Urinary bladder (tissue), 3 donors: ENCODE measurements at regions not wholly inside any gene's neighbourhood (a gene's known extent, or its start where the extent isn't known, plus 50 kb on each side); places are given as distances from the start of the nearest gene placed in this dataset.
"Not testable (repeated sequence)": the region's sequence is repeated elsewhere in the genome, so short reads cannot be mapped to it uniquely, and the experiment has no call there.

ENCODE experiments used
- DNase-seq: peaks from one replicate; pipeline ENCODE4 v3.0.0-alpha.2; 2015; ENCODE audit errors: extremely low spot score
- H3K27ac ChIP-seq: one replicate; pipeline ENCODE4 v1.5.1; 2013; ENCODE audit warnings: low read depth, mild to moderate bottlenecking, moderate library complexity
- H3K36me3 ChIP-seq: one replicate; pipeline ENCODE4 v1.6.1; 2013; ENCODE audit warnings: mild to moderate bottlenecking, moderate library complexity; ENCODE audit not compliant: insufficient read depth
- H3K4me1 ChIP-seq: one replicate; pipeline ENCODE4 v1.6.1; 2013; ENCODE audit warnings: mild to moderate bottlenecking, moderate library complexity; ENCODE audit not compliant: insufficient read depth
- H3K4me3 ChIP-seq: one replicate; pipeline ENCODE4 v1.5.1; 2013; ENCODE audit warnings: low read depth, low read length
- WGBS: extraction: QIAGEN DNeasy Blood & Tissue Kit; methylation state at CpG from one replicate; pipeline ENCODE4 v1.1.7; 2013; 5-methylcytosine and 5-hydroxymethylcytosine counted together
- donor health status: healthy with polysubstance abuse.
- donor health status: healthy.

DNA sequence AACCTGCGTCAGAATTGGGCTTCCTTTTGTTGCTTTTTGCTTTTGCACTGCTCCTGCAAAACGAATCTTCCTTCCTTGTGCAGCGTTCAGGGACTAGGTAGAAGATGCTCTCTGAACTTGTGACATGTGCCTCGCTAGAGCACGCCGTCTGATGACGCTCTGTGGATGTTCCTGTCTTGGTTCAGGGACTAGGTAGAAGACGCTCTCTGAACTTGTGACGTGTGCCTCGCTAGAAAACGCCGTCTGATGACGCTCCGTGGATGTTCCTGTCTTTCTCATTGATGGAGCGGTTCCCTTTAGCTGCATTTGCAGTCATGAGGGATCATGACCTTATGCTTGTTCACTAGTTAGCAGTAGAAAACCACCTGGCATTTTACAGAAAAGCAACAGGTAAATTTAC lies 154.0 kb downstream of the SOX1 start:
- H3K4me1 ChIP-seq = no peaks in the 10 kb centered on the region
- 86% methylated on average over 15 of the region's 15 CpGs for WGBS
- H3K27ac ChIP-seq = no peak overlapping the region
- H3K36me3 ChIP-seq = no peaks in the 10 kb centered on the region
- no peak overlapping the region for H3K4me3 ChIP-seq
- DNase-seq = no peak

DNA sequence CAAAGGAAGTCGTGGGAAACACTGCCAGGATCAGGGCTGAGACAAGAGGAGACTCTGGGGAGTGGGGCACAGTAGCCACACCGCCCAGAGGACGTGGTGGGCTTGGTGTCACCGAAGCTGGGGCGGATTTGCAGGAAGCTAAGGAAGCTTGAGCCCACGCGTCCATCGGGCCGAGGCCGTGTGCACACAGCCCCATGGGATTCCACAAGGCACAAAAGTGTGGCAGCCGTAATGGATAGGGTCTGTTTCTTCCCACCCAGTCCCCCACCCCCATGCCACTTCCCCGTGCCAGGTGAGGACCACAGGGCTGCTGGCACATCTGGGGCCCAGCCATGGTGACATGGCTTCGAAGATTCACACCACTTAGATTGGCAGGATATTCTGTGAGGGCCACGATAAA lies 153.2 kb upstream of the SPACA7 start:
- Histone ChIP-seq H3K36me3 (no peaks in the 10 kb centered on the region), H3K4me3 (no peak overlapping the region), H3K27ac (no peak overlapping the region), H3K4me1 (no peaks in the 10 kb centered on the region)
- no peak for DNase-seq
- WGBS = 83% methylated on average over 14 of the region's 14 CpGs

DNA sequence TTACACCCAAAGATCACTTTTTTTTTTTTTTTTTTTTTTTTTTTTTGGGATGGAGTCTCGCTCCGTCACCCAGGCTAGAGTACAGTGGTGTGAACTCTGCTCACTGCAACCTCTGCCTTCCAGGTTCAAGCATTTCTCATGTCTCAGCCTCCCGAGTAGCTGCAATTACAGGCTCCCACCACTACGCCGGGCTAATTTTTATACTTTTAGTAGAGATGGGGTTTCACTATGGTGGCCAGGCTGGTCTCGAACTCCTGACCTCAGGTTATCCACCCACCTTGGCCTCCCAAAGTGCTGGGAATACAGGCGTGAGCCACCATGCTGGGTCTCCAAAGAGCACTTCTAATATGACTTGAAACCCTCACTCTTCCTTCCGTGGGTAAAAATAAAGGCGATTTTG lies 152.2 kb upstream of the SPACA7 start:
- H3K4me3 ChIP-seq, H3K36me3 ChIP-seq, H3K27ac ChIP-seq, H3K4me1 ChIP-seq, DNase-seq: not testable (repeated sequence)
- 78% methylated on average over 9 of the region's 9 CpGs for WGBS

DNA sequence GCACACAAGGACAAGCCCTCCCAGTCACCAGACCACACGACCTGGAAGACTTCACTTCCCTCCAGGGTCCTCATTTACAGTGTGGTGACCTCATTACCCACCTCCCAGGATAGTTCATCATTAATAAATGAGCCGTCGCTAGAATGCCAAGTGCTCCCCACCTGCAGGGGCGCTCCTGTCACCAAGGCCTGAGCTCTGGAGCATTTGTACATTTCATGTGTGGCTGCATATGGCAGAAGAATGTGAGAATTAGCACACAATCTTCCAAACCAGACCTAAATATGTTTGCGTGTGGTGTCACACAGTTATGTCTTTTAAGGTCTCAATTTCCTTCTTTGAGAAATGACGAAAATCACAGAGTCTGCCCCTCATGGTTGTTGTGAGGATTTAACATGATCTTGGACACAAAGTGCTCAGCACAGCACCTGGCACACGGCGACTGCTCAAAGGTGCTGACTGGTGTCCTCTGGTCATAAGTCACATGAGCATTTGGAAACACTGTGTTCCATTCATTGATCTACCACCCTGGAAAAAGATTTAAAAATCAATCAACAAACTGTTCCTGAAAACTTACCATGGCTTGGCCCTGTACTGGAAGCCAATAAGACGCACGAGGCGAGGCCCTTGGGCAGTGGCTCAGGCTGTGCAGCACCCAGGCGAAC lies 150.6 kb upstream of the SPACA7 start:
- Histone ChIP-seq H3K36me3 (no peaks in the 10 kb centered on the region), H3K4me3 (no peak overlapping the region), H3K27ac (no peak overlapping the region), H3K4me1 (no peaks in the 10 kb centered on the region)
- WGBS = 73% methylated on average over 12 of the region's 12 CpGs
- no peak for DNase-seq

DNA sequence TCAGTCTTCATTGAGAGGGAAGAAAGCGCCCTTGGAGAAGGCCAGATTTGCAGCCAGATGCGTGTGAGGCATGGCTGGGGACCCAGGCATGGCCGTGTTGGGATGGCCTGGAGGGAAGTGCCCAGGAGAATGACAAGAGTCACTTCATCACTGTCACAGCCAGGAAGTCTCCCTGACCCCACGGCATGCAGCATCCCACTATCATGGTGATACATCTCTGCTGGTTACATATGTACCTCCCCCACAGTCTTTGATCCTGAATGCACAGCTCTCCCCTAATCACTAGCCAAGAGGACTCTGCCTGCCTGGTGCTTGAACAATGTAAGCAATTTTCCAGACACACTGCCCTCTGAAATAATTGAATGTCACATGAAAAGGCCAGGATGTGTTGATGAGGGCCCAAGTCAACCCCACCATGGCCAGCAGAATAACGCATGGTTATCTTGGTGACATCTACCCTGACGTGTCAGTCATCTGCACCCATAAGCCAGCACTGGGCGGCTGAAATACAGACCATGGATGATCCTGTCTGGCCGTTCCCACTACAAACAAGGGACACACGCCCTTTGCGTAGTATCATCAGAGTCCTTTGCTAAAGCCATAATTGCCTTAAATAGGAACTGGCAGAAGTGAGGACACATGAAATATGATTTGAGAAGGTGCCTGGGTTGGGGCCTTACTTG lies 149.7 kb upstream of the SPACA7 start:
- 80% methylated on average over 10 of the region's 10 CpGs for WGBS
- H3K4me3 ChIP-seq = no peak overlapping the region
- no peaks in the 10 kb centered on the region for H3K36me3 ChIP-seq
- DNase-seq = no peak
- no peak overlapping the region for H3K27ac ChIP-seq
- H3K4me1 ChIP-seq = no peaks in the 10 kb centered on the region

DNA sequence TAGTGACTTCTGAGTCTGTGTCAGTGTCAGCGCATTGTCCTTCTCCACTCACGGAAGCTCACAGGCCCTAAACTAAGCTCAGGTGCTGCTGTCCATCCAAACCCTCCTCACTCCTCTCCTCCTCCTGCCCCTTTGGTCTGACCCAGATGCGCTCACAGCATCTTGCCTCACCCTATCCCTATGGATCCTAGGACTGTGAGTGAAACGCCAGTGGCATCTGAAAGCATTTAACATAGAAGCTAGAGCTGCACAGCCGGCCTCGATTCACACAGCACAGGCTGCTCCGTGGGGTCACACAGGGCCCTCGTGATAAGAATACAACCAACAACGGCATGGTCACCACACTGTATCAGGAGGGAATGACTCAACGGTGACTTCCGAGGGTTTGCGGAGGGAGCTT lies 149.1 kb upstream of the SPACA7 start:
- DNase-seq = no peak
- no peaks in the 10 kb centered on the region for H3K4me1 ChIP-seq
- H3K4me3 ChIP-seq = no peak overlapping the region
- no peak overlapping the region for H3K27ac ChIP-seq
- 81% methylated on average over 12 of the region's 12 CpGs for WGBS
- no peaks in the 10 kb centered on the region for H3K36me3 ChIP-seq

DNA sequence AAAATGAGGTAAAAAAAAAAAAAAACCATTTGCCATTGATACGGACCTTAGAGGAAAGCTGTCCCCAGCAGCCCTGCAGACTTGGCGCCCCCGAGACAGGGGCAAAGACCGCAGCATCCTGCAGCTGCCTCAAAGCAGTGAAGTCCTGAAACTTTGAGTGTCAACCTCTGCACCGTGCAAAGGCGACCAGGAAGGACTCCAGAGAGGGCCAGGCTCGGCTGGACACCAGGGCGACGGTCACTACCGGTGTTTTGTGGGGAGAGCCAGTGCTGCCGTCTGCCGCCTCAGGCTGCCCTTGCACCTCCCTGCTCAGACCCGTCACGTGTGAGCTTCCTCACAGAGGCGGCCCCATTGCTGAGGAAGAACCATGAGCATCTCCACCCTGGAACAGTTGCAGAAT lies 146.7 kb upstream of the SPACA7 start:
- no peaks in the 10 kb centered on the region for H3K4me1 ChIP-seq
- WGBS = 74% methylated on average over 15 of the region's 15 CpGs
- DNase-seq = no peak
- H3K27ac ChIP-seq = no peak overlapping the region
- no peaks in the 10 kb centered on the region for H3K36me3 ChIP-seq
- H3K4me3 ChIP-seq = no peak overlapping the region

DNA sequence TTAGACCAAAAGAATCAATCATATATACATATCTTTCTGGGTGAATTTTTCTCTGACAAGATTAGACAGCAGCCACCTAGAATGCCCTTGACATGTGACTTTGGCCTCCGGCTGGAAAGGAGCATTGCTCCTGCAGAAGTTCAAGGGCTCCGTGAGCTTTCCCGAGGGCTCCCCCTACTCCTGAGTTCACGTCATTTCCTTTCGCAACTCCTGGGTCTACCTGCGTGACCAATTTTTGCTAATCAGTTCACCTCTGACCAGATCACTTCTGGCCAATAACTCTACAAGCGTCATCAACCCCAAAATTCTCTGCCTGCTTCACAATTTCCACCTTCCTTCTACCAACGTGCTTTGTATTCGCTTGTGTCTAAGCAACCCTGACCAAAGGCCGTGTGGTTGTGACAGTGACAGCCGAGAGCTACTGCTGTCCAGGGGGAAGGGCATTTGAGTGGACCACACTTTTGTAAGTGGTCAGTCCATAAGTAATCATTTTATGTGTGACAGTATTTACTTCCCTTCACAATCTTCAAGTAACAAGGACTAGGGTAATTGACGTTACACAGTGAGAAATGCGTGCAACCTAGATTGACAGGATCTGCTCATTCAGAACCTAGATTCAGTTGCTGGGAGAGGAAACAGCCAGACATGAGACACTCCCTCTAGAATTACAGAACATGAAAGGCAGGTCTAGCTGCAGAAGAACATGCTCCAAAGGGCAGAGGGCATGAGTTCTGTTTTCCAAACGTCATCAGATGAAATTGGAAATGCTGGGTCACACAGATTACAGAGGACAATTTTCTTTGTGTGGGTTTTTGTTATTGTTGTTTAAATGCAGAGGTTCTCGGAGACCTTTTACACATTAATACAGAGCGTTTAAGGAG lies 145.9 kb upstream of the SPACA7 start:
- 69% methylated on average over 16 of the region's 16 CpGs for whole genome bisulfite sequencing
- Histone ChIP-seq H3K4me3 (no peak overlapping the region), H3K4me1 (no peaks in the 10 kb centered on the region), H3K27ac (no peak overlapping the region), H3K36me3 (no peaks in the 10 kb centered on the region)
- no peak for DNase-seq

DNA sequence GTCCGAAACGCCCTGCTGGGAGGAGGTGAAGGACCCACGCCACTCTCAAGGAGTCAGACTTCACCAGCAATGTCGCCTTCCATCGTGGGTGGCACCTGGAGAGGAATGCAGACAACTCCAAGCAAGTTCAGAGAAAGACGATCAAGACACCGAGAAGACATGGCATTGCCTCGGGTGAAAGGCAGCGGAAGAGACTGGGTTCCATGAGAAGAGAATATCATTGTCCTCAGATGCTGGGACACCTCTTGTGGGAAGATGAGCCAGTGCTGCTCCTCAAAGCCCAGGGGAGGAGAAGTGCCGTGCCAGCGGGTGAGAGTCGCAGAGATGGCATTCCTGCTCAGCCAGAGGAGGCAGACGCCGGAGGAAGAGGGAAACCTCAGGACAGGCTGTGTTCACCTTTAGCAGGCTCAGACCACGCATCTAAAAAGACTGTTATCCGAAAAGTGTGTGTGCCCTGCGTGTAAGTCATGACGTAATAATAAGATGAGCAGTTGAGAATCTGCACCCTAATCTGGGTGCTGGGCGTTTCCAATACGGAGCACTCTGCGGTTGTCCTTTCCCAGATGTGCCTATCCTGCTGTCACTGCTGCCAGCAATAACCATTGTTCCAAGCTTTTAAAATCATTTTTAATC lies 144.6 kb upstream of the SPACA7 start:
- DNase-seq = no peak
- no peaks in the 10 kb centered on the region for H3K36me3 ChIP-seq
- H3K27ac ChIP-seq = no peak overlapping the region
- no peaks in the 10 kb centered on the region for H3K4me1 ChIP-seq
- H3K4me3 ChIP-seq = no peak overlapping the region
- WGBS = 90% methylated on average over 21 of the region's 21 CpGs

DNA sequence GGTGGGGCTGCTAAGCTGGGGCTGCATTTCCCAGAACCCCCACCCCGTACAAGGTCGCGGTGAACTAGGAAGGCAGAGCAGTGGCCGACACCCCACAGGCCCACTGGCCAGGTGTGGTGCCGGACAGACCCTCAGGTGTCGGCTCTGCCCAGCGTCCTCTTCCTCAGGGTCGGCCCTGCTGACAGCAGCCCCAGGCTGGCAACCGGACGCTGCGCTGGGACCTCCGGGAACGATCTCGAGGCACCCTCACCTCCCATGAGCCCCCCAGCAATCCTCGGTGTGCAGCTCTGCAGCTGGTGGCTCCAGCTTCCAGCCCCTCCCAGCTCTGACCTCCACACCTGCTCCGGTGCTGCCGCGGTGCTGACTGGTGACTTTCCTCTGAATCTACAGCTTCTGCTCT lies 142.9 kb upstream of the SPACA7 start:
- 79% methylated on average over 18 of the region's 18 CpGs for WGBS
- Histone ChIP-seq H3K4me1 (no peaks in the 10 kb centered on the region), H3K4me3 (no peak overlapping the region), H3K36me3 (no peaks in the 10 kb centered on the region), H3K27ac (no peak overlapping the region)
- DNase-seq = no peak

DNA sequence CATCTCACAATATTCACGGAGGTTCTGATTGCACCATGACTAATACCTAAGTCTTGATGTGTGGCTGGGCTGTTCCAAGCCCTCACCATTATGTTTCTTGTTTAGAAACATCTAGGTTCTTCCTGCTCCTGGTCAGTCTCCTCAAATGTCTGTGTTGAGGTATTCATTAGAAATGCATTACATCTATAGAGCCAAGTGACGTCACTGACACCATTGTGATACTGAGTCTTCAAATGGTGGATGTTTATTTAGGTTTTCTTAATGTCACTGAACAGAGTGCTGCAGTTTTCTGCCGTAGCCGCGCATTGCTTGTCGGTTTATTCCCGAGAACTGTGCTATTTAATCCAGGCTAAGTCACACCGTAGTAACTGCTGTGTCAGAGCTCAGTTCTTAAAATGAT lies 142.4 kb upstream of the SPACA7 start:
- Histone ChIP-seq H3K4me3 (no peak overlapping the region), H3K27ac (no peak overlapping the region), H3K36me3 (no peaks in the 10 kb centered on the region), H3K4me1 (no peaks in the 10 kb centered on the region)
- no peak for DNase-seq
- 73% methylated on average over 8 of the region's 8 CpGs for WGBS

DNA sequence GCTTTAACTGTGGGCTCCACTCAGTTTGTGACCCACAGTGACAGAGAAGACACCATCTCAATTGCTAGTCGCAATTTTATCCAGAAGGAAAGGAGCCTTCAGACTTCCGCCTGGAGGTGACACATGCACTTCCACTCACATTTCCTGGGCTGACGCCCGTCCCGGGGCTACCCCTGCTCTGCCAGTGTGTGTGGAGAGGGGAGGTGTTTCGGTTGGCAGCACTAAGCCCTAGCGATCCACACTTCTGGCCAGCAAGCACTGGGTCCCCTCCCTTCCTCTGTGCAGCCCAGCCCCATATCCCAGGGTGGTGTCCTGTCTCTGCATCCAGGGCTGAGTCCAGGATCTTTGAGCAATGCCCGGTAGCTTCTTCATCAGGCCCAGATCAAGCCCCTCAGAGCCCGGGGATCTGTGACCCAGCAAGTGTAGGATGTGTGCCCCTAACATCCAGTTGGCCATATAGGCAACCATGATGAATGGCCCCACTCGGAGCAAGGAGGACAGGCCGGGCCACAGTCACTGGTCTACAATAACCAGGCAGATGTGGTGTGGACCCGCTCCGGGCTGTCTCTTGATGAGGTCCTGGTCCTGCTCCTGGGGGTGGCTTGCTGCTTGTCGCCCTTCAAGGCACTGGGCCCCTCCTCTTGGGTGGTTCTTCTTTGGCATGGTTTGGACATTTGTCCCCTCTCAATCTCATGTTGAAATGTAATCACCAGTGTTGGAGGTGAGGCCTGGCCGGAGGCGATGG lies 141.9 kb upstream of the SPACA7 start:
- H3K27ac ChIP-seq = no peak overlapping the region
- DNase-seq = no peak
- no peak overlapping the region for H3K4me3 ChIP-seq
- no peaks in the 10 kb centered on the region for H3K36me3 ChIP-seq
- WGBS = 73% methylated on average over 16 of the region's 16 CpGs
- H3K4me1 ChIP-seq = no peaks in the 10 kb centered on the region

DNA sequence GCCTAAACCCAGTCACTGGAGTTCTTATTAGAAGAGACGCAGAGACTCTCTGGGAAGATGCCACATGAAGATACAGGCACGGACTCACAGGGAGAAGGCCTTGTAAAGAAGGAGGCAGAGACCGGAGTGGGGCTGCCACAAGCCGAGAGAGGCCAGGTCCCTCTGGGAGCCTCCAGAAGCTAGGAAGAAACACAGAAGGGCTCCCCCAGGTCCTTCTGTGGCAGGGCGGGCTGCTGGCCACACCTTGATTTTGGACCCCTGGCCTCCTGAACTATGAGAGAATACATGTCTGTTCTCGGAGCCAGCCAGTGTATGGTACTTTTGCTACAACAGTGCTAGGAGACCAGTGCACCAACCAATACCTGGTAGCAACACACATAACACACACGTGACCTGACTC lies 140.1 kb upstream of the SPACA7 start:
- no peaks in the 10 kb centered on the region for H3K4me1 ChIP-seq
- WGBS = 74% methylated on average over 7 of the region's 7 CpGs
- H3K4me3 ChIP-seq = no peak overlapping the region
- no peak overlapping the region for H3K27ac ChIP-seq
- H3K36me3 ChIP-seq = no peaks in the 10 kb centered on the region
- DNase-seq = no peak
